ENCODE measurements at regions not wholly inside any gene's neighbourhood (a gene's known extent, or its start where the extent isn't known, plus 50 kb on each side); places are given as distances from the start of the nearest gene placed in this dataset.

- TF ChIP-seq SUZ12 (IDR thresholded peaks at IDR 0.05; ENCODE audit: extremely low read depth, insufficient read depth, insufficient read length): no peak
- TF ChIP-seq ZNF274 (IDR thresholded peaks at IDR 0.05; ENCODE audit: low read depth, low read length): no peak
- no peak for TF ChIP-seq YY1 (IDR thresholded peaks at IDR 0.05; ENCODE audit: insufficient read depth, insufficient read length)
These were observed 392.6 kb upstream of the CBLB start for GRCh38 chr3:106261396-106261795.
